Esophagus muscularis mucosa (tissue), 4 donors: ENCODE measurements at regions not wholly inside any gene's neighbourhood (a gene's known extent, or its start where the extent isn't known, plus 50 kb on each side); places are given as distances from the start of the nearest gene placed in this dataset.

Experiments
- DNase-seq: peaks from one replicate; pipeline ENCODE4 v3.0.0-alpha.2; 2017; ENCODE audit errors: extremely low spot score
- H3K27ac ChIP-seq, 4 donors: fragments of 200-600 bp; sonication (generic); replicated peaks in 1 of 4; 1 replicate in 3 of 4; 2 replicates in 1 of 4; pipeline ENCODE4 v1.5.1; 2016 to 2019; ENCODE audit warnings: mild to moderate bottlenecking in 1 of 4
- H3K27me3 ChIP-seq, 4 donors: fragments of 200-600 bp; sonication (generic); one replicate each; pipeline versions ENCODE4 v1.5.1 to v1.6.0; 2016 to 2019
- H3K36me3 ChIP-seq, 4 donors: fragments of 200-600 bp; sonication (generic); one replicate each; pipeline ENCODE4 v1.5.1; 2016 to 2019
- H3K4me1 ChIP-seq, 4 donors: fragments of 200-600 bp; sonication (generic); one replicate each; pipeline ENCODE4 v1.5.1; 2016 to 2019
- H3K4me3 ChIP-seq, 4 donors: fragments of 200-600 bp; sonication (generic); 1 replicate in 2 of 4; 2 replicates in 2 of 4; pipeline ENCODE4 v1.5.1; 2016 to 2019; ENCODE audit warnings: mild to moderate bottlenecking in 4 of 4, moderate library complexity in 1 of 4
- H3K9me3 ChIP-seq, 4 donors: fragments of 200-600 bp; sonication (generic); 1 replicate in 3 of 4; 2 replicates in 1 of 4; pipeline ENCODE4 v1.5.1; 2016 to 2019
- EP300 ChIP-seq: sonication (generic); formaldehyde crosslinking; IDR thresholded peaks from one replicate; pipeline ENCODE4 v1.6.1; 2017; ENCODE audit warnings: antibody characterized with exemption
- POLR2A ChIP-seq: fragments of 450-650 bp; IDR thresholded peaks from one replicate; pipeline ENCODE4 v1.6.1; 2017; ENCODE audit warnings: antibody characterized with exemption, moderate library complexity, mild to moderate bottlenecking, low read depth
- POLR2AphosphoS5 ChIP-seq, 2 donors: sonication (generic); formaldehyde crosslinking; IDR thresholded peaks; one replicate each; pipeline ENCODE4 v1.6.1; 2017; ENCODE audit warnings: antibody characterized with exemption in 2 of 2
- WGBS: methylation state at CpG from one replicate; pipeline ENCODE4 v1.1.5; 2018; 5-methylcytosine and 5-hydroxymethylcytosine counted together
- intact Hi-C: fragments of 100-400 bp; cut with DNase I; formaldehyde crosslinking; loops from one replicate; pipeline ENCODE4 v1.15.1; 2023
- TF ChIP-seq, protein P1 (sequence below), 3 experiments: fragments of 200-600 bp in 2 of 3; fragments of 450-650 bp in 1 of 3; sonication (generic) in 2 of 3; IDR thresholded peaks; one replicate each; pipeline ENCODE4 v1.5.1; 2017 to 2019; ENCODE audit warnings: antibody characterized with exemption in 3 of 3, mild to moderate bottlenecking in 2 of 3, moderate library complexity in 1 of 3

DNA sequence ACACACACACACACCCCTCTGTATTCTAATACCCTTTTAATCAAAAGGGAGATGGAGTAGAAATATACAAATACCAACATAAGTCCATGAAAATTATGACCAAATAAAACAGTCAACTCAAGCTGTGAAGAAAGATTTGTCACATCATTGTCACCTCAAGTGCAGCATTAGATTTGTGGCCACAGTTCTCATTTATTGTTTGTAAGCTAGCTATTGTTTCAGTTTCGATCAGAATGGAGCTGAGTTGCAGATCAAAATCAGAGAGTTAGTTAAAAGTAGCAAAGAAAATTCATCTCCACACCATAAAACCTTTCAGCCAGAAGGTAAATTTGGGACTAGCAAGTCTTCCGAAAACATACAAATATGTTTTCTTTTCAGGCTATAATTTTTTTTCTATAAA, 267.7 kb upstream of the LMCD1 start:
- intact Hi-C loops: no loop called here
- Histone ChIP-seq H3K27ac (no peak overlapping the region), H3K27me3 (no peaks in the 10 kb centered on the region), H3K9me3 (no peaks in the 10 kb centered on the region), H3K4me1 (peaks cover 0 to 23% (median 18%) of the 10 kb centered on the region in 4 donors), H3K4me3 (no peak overlapping the region), H3K36me3 (no peaks in the 10 kb centered on the region)
- TF ChIP-seq EP300 (no peak), POLR2A (no peak), POLR2AphosphoS5 (IDR thresholded peaks at IDR 0.05) (no peak)
- TF ChIP-seq, protein P1, sequence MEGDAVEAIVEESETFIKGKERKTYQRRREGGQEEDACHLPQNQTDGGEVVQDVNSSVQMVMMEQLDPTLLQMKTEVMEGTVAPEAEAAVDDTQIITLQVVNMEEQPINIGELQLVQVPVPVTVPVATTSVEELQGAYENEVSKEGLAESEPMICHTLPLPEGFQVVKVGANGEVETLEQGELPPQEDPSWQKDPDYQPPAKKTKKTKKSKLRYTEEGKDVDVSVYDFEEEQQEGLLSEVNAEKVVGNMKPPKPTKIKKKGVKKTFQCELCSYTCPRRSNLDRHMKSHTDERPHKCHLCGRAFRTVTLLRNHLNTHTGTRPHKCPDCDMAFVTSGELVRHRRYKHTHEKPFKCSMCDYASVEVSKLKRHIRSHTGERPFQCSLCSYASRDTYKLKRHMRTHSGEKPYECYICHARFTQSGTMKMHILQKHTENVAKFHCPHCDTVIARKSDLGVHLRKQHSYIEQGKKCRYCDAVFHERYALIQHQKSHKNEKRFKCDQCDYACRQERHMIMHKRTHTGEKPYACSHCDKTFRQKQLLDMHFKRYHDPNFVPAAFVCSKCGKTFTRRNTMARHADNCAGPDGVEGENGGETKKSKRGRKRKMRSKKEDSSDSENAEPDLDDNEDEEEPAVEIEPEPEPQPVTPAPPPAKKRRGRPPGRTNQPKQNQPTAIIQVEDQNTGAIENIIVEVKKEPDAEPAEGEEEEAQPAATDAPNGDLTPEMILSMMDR (IDR thresholded peaks at IDR 0.05): no peak
- no peak for DNase-seq
- WGBS: 93% methylated on average over 2 of the region's 2 CpGs

- peak overlapping the region in 2 of 4 donors; percentile 13 to 75 for H3K27ac ChIP-seq
- DNase-seq: no peak
- H3K9me3 ChIP-seq: no peaks in the 10 kb centered on the region
- H3K4me3 ChIP-seq: no peak overlapping the region
- WGBS: 63% methylated on average over 3 of the region's 3 CpGs
- no peaks in the 10 kb centered on the region for H3K36me3 ChIP-seq
- TF ChIP-seq, protein P1 (IDR thresholded peaks at IDR 0.05): no peak
- TF ChIP-seq POLR2A (no peak), EP300 (no peak), POLR2AphosphoS5 (IDR thresholded peaks at IDR 0.05) (no peak)
- H3K4me1 ChIP-seq: peaks cover 0 to 40% (median 27%) of the 10 kb centered on the region in 4 donors
- intact Hi-C loops: no loop called here
- H3K27me3 ChIP-seq: no peaks in the 10 kb centered on the region
Measured at GRCh38 chr3:8236264-8236663, 265.4 kb upstream of the LMCD1 start.

DNA sequence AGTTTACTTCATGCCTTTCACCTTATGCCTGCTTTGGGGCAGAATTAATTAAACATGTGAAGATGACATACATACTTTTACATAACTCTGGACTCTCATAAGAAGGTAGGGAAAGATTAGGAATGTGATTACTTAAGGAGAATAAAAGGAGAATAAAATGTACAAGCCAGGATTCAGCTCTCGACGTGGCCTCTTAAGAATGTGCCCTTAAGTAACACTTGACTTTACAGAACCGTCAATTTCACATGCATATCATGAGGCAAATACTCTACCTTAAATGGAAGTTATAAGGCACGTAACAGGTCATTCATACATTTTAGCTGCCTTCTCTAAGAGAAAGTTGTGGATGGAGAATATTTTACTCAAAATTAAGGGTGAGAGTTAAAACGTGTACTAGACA, 263.7 kb upstream of the LMCD1 start:
- Histone ChIP-seq H3K27ac (peak overlapping the region; percentile 71 to 79 (median 76)), H3K4me3 (no peak overlapping the region), H3K9me3 (peaks cover 0 to 8% (median 4%) of the 10 kb centered on the region in 4 donors), H3K27me3 (no peaks in the 10 kb centered on the region), H3K4me1 (peaks cover 0 to 40% (median 27%) of the 10 kb centered on the region in 4 donors), H3K36me3 (no peaks in the 10 kb centered on the region)
- TF ChIP-seq, protein P1 (IDR thresholded peaks at IDR 0.05): no peak
- TF ChIP-seq POLR2A: no peak
- TF ChIP-seq EP300: peak; percentile 32
- TF ChIP-seq POLR2AphosphoS5 (IDR thresholded peaks at IDR 0.05): peak in 1 of 2 donors; percentile 53
- DNase-seq: no peak
- intact Hi-C loops: no loop called here
- WGBS: 50% methylated on average over 5 of the region's 5 CpGs

GRCh38 chr3:8238432-8238831, 263.2 kb upstream of the LMCD1 start:
- WGBS: 55% methylated on average over 1 of the region's 1 CpG
- H3K4me3 ChIP-seq: no peak overlapping the region
- H3K36me3 ChIP-seq: no peaks in the 10 kb centered on the region
- H3K4me1 ChIP-seq: peaks cover 0 to 40% (median 27%) of the 10 kb centered on the region in 4 donors
- no peak for DNase-seq
- no peak for TF ChIP-seq EP300
- TF ChIP-seq POLR2AphosphoS5 (IDR thresholded peaks at IDR 0.05): no peak
- no peak for TF ChIP-seq POLR2A
- TF ChIP-seq, protein P1 (IDR thresholded peaks at IDR 0.05): no peak
- peak overlapping the region; percentile 71 to 79 (median 76) for H3K27ac ChIP-seq
- intact Hi-C loops: no loop called here
- no peaks in the 10 kb centered on the region for H3K27me3 ChIP-seq
- H3K9me3 ChIP-seq: peaks cover 0 to 13% (median 4%) of the 10 kb centered on the region in 4 donors

GRCh38 chr3:8239095-8239494, 262.5 kb upstream of the LMCD1 start:
- Histone ChIP-seq H3K27me3 (no peaks in the 10 kb centered on the region), H3K27ac (peak overlapping the region; percentile 71 to 79 (median 76)), H3K4me1 (peaks cover 0 to 40% (median 27%) of the 10 kb centered on the region in 4 donors), H3K9me3 (peaks cover 0 to 16% (median 4%) of the 10 kb centered on the region in 4 donors), H3K36me3 (no peaks in the 10 kb centered on the region), H3K4me3 (no peak overlapping the region)
- intact Hi-C loops: no loop called here
- DNase-seq: no peak
- WGBS: 81% methylated on average over 2 of the region's 2 CpGs
- TF ChIP-seq EP300 (no peak), POLR2AphosphoS5 (IDR thresholded peaks at IDR 0.05) (no peak), POLR2A (no peak)
- TF ChIP-seq, protein P1 (IDR thresholded peaks at IDR 0.05): no peak
